HL-60 (cell line): ENCODE measurements at regions not wholly inside any gene's neighbourhood (a gene's known extent, or its start where the extent isn't known, plus 50 kb on each side); places are given as distances from the start of the nearest gene placed in this dataset.

Experiments used
- GABPA ChIP-seq: IDR thresholded peaks from 2 replicates; pipeline ENCODE4 v1.6.1; 2012; ENCODE audit warnings: low read depth
- POLR2AphosphoS5 ChIP-seq: IDR thresholded peaks from 2 replicates; pipeline ENCODE4 v1.6.1; 2012; ENCODE audit warnings: low read depth
- SPI1 ChIP-seq: IDR thresholded peaks from 2 replicates; pipeline ENCODE4 v1.6.1; 2012; ENCODE audit warnings: low read depth, mild to moderate bottlenecking, borderline replicate concordance
- TF ChIP-seq, protein P1 (sequence below): IDR thresholded peaks from one replicate; pipeline ENCODE4 v1.5.1; 2011; ENCODE audit warnings: low read length, control low read depth, inconsistent platforms; ENCODE audit not compliant: insufficient read depth
- TF ChIP-seq, protein P2 (sequence below): IDR thresholded peaks from 2 replicates; pipeline ENCODE4 v1.6.1; 2012; ENCODE audit warnings: low read depth; ENCODE audit not compliant: insufficient replicate concordance

DNA sequence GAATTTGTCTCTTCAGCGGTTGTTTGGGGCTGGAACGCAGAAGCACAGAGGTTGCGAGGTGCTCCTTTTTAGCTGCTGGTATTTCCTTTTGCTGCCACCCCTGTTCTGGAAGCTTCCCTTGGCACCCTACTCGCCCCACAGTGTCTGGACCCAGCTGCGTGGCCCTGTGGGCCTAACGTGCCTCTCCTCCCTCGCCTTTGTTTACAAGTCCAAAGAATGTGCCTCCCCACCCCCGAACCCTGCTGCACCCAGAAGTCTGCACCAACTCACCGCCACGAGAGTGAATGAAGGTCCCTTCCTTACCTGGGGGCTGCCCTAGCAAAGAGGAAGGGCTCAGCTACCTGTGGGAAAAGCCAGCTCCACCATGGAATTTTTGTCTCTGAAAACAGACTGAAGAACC is 139.7 kb upstream of the RPS6KA2 start:
- TF ChIP-seq, protein P1, sequence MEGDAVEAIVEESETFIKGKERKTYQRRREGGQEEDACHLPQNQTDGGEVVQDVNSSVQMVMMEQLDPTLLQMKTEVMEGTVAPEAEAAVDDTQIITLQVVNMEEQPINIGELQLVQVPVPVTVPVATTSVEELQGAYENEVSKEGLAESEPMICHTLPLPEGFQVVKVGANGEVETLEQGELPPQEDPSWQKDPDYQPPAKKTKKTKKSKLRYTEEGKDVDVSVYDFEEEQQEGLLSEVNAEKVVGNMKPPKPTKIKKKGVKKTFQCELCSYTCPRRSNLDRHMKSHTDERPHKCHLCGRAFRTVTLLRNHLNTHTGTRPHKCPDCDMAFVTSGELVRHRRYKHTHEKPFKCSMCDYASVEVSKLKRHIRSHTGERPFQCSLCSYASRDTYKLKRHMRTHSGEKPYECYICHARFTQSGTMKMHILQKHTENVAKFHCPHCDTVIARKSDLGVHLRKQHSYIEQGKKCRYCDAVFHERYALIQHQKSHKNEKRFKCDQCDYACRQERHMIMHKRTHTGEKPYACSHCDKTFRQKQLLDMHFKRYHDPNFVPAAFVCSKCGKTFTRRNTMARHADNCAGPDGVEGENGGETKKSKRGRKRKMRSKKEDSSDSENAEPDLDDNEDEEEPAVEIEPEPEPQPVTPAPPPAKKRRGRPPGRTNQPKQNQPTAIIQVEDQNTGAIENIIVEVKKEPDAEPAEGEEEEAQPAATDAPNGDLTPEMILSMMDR, result no peak
- TF ChIP-seq POLR2AphosphoS5 (no peak), GABPA (no peak), SPI1 (no peak)
- TF ChIP-seq, protein P2, sequence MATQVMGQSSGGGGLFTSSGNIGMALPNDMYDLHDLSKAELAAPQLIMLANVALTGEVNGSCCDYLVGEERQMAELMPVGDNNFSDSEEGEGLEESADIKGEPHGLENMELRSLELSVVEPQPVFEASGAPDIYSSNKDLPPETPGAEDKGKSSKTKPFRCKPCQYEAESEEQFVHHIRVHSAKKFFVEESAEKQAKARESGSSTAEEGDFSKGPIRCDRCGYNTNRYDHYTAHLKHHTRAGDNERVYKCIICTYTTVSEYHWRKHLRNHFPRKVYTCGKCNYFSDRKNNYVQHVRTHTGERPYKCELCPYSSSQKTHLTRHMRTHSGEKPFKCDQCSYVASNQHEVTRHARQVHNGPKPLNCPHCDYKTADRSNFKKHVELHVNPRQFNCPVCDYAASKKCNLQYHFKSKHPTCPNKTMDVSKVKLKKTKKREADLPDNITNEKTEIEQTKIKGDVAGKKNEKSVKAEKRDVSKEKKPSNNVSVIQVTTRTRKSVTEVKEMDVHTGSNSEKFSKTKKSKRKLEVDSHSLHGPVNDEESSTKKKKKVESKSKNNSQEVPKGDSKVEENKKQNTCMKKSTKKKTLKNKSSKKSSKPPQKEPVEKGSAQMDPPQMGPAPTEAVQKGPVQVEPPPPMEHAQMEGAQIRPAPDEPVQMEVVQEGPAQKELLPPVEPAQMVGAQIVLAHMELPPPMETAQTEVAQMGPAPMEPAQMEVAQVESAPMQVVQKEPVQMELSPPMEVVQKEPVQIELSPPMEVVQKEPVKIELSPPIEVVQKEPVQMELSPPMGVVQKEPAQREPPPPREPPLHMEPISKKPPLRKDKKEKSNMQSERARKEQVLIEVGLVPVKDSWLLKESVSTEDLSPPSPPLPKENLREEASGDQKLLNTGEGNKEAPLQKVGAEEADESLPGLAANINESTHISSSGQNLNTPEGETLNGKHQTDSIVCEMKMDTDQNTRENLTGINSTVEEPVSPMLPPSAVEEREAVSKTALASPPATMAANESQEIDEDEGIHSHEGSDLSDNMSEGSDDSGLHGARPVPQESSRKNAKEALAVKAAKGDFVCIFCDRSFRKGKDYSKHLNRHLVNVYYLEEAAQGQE, result no peak
